ENCODE measurements at regions not wholly inside any gene's neighbourhood (a gene's known extent, or its start where the extent isn't known, plus 50 kb on each side); places are given as distances from the start of the nearest gene placed in this dataset.

DNA sequence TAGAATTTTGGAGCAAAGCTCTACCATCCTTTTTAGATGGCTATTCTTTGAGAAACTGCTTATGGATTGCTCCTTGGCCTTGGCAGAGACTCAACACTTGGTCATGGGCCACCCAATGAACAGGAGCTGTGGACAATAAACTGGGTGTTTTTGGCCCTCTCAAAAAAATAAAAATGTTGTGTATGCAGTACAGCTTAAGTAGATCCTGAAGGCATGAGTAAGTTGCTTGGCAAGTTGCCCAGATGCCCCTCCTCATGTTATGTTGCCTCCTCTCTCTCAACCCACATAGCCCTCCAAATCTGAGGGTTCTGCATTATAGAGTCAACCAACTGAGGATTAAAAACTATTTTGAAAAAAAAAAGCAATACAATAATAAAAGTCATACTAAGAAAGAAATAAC lies 124.9 kb downstream of the ATP23 start:
- intact Hi-C loops (cut with micrococcal nuclease): no loop called here

DNA sequence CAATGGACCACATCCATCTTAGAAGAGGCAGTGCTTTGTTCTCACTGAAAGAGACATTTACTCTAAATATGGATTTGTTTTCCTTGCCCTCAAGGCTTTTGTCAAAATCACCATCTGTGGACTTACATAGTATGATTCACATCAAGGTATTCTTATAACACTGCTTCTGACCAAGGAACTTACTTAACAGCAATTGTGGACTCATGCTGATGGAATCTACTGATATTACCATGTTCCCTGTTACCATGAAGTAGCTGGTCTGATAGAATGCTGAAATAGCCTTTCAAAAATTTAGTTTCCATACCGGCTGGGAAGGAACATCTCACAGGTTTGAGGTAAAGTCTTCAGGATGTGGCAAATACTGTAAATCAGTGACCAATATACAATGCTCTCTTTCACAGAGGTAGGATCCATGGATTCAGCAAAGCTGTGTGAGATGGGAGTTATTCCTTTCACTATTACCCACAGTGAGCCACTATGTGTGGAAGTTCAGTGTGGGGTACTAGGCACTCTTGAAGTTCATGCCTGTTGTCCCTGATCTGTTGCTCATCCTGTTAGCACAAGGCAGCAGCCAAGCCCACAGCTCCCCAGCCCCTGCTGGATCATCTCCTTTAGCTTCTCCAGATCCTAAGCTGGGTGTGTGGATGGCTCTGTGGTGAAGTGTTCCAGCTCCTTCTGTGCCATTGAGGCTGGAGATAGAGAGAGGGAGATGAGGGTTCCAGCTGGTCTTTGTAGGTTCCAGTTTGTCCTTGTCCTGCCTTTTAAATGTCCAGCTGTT lies 126.4 kb downstream of the ATP23 start:
- POLR2A ChIA-PET (ENCODE audit: unreplicated experiment): no interaction called here
- H3K79me2 ChIP-seq (ENCODE audit: low read length): no peaks in the 10 kb centered on the region
- CTCF ChIA-PET: no interaction called here
- no peaks in the 10 kb centered on the region for H3K9me2 ChIP-seq (replicated peaks; ENCODE audit: low read length)
- H4K20me1 ChIP-seq (ENCODE audit: low read length): no peaks in the 10 kb centered on the region
- peak overlapping the region; percentile 59 for H3K4me2 ChIP-seq (ENCODE audit: low read length)
- ATAC-seq: peak; percentile 94
- BruUV-seq (replicated peaks): no TSS peak
- H3K9me3 ChIP-seq (ENCODE audit: low read length): no peaks in the 10 kb centered on the region
- intact Hi-C loops (cut with micrococcal nuclease): no loop called here
- H3K27ac ChIP-seq (ENCODE audit: low read length): peak overlapping the region; percentile 95
- peak overlapping the region; percentile 39 for H3K9ac ChIP-seq (ENCODE audit: low read length)
- TF ChIP-seq EZH2phosphoT487 (IDR thresholded peaks at IDR 0.05; ENCODE audit: borderline replicate concordance, low read length): no peak
- TF ChIP-seq EZH2 (IDR thresholded peaks at IDR 0.05; ENCODE audit: low read length, unreplicated experiment): no peak
- DNase-seq: peak; percentile 97
- no peaks in the 10 kb centered on the region for H3K27me3 ChIP-seq (ENCODE audit: low read length)
- H3K4me1 ChIP-seq (ENCODE audit: insufficient read depth, low read length): peaks cover 49% of the 10 kb centered on the region
- H3F3A ChIP-seq (ENCODE audit: low read length, unreplicated experiment): peaks cover 4% of the 10 kb centered on the region
- no peak overlapping the region for H3K4me3 ChIP-seq (ENCODE audit: low read length)
- no peaks in the 10 kb centered on the region for H3K36me3 ChIP-seq (ENCODE audit: low read depth, low read length)
- H2AFZ ChIP-seq (ENCODE audit: low read length): no peak overlapping the region

More for the DNA sequence above, 124.9 kb downstream of the ATP23 start:
- ChIA-PET POLR2A (ENCODE audit: unreplicated experiment) (no interaction called here), CTCF (no interaction called here)
- Histone ChIP-seq H3K79me2 (ENCODE audit: low read length) (no peaks in the 10 kb centered on the region), H3K9ac (ENCODE audit: low read length) (no peak overlapping the region), H3K27ac (ENCODE audit: low read length) (peak overlapping the region; percentile 77), H3K4me3 (ENCODE audit: low read length) (no peak overlapping the region), H3K36me3 (ENCODE audit: low read depth, low read length) (no peaks in the 10 kb centered on the region), H2AFZ (ENCODE audit: low read length) (no peak overlapping the region), H3K9me2 (replicated peaks; ENCODE audit: low read length) (no peaks in the 10 kb centered on the region), H4K20me1 (ENCODE audit: low read length) (no peaks in the 10 kb centered on the region), H3F3A (ENCODE audit: low read length, unreplicated experiment) (peaks cover 4% of the 10 kb centered on the region), H3K27me3 (ENCODE audit: low read length) (no peaks in the 10 kb centered on the region), H3K4me2 (ENCODE audit: low read length) (peak overlapping the region; percentile 26), H3K4me1 (ENCODE audit: insufficient read depth, low read length) (peaks cover 49% of the 10 kb centered on the region), H3K9me3 (ENCODE audit: low read length) (no peaks in the 10 kb centered on the region)
- TF ChIP-seq EZH2 (IDR thresholded peaks at IDR 0.05; ENCODE audit: low read length, unreplicated experiment): no peak
- TF ChIP-seq EZH2phosphoT487 (IDR thresholded peaks at IDR 0.05; ENCODE audit: borderline replicate concordance, low read length): no peak
- TF ChIP-seq, protein P1, sequence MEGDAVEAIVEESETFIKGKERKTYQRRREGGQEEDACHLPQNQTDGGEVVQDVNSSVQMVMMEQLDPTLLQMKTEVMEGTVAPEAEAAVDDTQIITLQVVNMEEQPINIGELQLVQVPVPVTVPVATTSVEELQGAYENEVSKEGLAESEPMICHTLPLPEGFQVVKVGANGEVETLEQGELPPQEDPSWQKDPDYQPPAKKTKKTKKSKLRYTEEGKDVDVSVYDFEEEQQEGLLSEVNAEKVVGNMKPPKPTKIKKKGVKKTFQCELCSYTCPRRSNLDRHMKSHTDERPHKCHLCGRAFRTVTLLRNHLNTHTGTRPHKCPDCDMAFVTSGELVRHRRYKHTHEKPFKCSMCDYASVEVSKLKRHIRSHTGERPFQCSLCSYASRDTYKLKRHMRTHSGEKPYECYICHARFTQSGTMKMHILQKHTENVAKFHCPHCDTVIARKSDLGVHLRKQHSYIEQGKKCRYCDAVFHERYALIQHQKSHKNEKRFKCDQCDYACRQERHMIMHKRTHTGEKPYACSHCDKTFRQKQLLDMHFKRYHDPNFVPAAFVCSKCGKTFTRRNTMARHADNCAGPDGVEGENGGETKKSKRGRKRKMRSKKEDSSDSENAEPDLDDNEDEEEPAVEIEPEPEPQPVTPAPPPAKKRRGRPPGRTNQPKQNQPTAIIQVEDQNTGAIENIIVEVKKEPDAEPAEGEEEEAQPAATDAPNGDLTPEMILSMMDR (conservative IDR thresholded peaks at IDR 0.05; ENCODE audit: low read depth, low read length): no peak
- peak; percentile 18; the same call in 1 of the 2 replicates for ATAC-seq
- peak; percentile 90 for DNase-seq
- no TSS peak for BruUV-seq (replicated peaks)

DNA sequence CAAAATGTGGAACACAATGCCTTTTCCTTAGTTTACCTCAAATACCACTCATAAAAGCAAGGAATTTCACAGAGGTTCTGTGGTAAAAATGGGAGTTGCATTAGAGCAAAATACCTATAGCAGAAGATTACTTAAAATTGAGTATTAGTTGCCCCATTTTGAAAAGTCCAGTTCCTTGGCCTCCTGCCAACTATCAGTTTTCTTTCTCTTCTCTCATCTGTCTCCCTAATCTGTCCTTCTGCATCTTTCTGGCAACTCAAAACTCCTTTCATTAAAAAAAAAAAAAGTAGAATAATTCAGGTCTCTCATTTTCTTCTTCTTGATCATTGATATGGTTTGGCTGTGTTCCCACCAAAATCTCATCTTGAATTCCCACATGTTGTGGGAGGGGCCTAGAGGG lies 127.3 kb downstream of the ATP23 start:
- H3K9me3 ChIP-seq (ENCODE audit: low read length): no peaks in the 10 kb centered on the region
- CTCF ChIA-PET: no interaction called here
- H3K27me3 ChIP-seq (ENCODE audit: low read length): no peaks in the 10 kb centered on the region
- BruUV-seq (replicated peaks): no TSS peak
- H3K4me2 ChIP-seq (ENCODE audit: low read length): peak overlapping the region; percentile 59; the same call in 1 of the 2 replicates
- intact Hi-C loops (cut with micrococcal nuclease): no loop called here
- no peaks in the 10 kb centered on the region for H4K20me1 ChIP-seq (ENCODE audit: low read length)
- no peak overlapping the region for H3K9ac ChIP-seq (ENCODE audit: low read length)
- peaks cover 4% of the 10 kb centered on the region for H3F3A ChIP-seq (ENCODE audit: low read length, unreplicated experiment)
- H3K36me3 ChIP-seq (ENCODE audit: low read depth, low read length): no peaks in the 10 kb centered on the region
- ATAC-seq: no peak
- no peaks in the 10 kb centered on the region for H3K79me2 ChIP-seq (ENCODE audit: low read length)
- DNase-seq: no peak
- H3K27ac ChIP-seq (ENCODE audit: low read length): peak overlapping the region; percentile 95
- H3K4me1 ChIP-seq (ENCODE audit: insufficient read depth, low read length): peaks cover 49% of the 10 kb centered on the region
- no peaks in the 10 kb centered on the region for H3K9me2 ChIP-seq (replicated peaks; ENCODE audit: low read length)
- H3K4me3 ChIP-seq (ENCODE audit: low read length): no peak overlapping the region
- H2AFZ ChIP-seq (ENCODE audit: low read length): no peak overlapping the region
- POLR2A ChIA-PET (ENCODE audit: unreplicated experiment): no interaction called here
- TF ChIP-seq EZH2 (IDR thresholded peaks at IDR 0.05; ENCODE audit: low read length, unreplicated experiment) (no peak), EZH2phosphoT487 (IDR thresholded peaks at IDR 0.05; ENCODE audit: borderline replicate concordance, low read length) (no peak)
- TF ChIP-seq, protein P1 (conservative IDR thresholded peaks at IDR 0.05; ENCODE audit: low read depth, low read length): no peak
